ENCODE measurements at regions not wholly inside any gene's neighbourhood (a gene's known extent, or its start where the extent isn't known, plus 50 kb on each side); places are given as distances from the start of the nearest gene placed in this dataset.

GRCh38 chr15:47292638-47293190 lies 424.6 kb upstream of the SEMA6D start:
- no peak for DNase-seq

- peak in 19 of 58 donors; percentile 1 to 34 (median 5) for DNase-seq
Measured at GRCh38 chr15:47293466-47294162, 423.7 kb upstream of the SEMA6D start.

GRCh38 chr15:47294765-47295259 lies 422.5 kb upstream of the SEMA6D start:
- no peak for DNase-seq

- no peak for DNase-seq
Measured at GRCh38 chr15:47296881-47297280, 420.4 kb upstream of the SEMA6D start.

DNA sequence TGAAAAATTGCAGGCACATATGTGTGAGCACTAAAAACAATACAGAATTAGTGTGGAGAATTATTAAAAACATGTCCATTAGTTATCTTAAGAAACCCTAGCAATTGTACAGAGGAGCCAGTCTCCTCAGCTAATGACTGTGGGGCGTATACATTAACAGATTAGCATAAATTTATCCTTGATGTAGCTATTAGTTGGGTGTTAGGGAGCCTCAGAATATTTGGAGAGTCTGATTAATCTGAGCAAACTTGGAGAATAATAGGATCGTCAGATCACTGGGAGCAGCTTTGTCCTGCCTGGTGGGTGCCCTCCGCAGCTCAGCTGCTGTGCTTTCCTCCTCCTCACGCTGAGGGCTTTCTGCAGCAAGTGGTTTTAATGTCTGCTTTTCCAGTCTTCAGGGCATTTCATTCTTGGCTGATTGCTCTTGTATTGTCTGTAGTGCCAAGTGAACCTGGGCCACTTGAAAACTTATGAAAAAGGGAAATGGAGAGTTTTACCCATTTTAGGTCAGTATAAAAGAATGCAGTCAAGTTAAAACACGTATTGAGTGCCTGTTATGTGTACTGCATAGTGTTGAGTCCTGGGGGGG lies 417.4 kb upstream of the SEMA6D start:
- DNase-seq: no peak

GRCh38 chr15:47300596-47300995 lies 416.7 kb upstream of the SEMA6D start:
- DNase-seq: no peak

DNA sequence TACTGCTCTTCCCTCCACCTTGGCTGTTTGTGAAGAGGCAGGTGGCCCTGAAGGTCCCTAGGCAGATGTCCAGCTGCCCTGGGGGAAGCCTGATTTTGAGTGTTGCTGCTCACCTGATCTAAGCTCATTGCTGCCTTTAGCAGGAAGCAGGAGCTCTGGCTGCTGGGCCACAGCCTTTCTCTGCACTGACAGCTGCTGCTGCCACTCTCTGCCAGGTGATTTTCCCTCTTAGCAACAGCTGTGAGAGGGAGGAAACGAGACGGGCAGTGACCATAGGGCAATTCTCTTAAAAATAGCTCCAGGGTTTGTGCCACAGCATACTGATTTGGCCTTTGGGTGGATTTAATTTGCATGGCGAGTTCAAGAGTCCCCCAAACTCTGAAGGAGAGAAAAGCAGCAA lies 415.8 kb upstream of the SEMA6D start:
- DNase-seq: no peak

- no peak for DNase-seq
Measured at GRCh38 chr15:47304656-47305055, 412.6 kb upstream of the SEMA6D start.

DNA sequence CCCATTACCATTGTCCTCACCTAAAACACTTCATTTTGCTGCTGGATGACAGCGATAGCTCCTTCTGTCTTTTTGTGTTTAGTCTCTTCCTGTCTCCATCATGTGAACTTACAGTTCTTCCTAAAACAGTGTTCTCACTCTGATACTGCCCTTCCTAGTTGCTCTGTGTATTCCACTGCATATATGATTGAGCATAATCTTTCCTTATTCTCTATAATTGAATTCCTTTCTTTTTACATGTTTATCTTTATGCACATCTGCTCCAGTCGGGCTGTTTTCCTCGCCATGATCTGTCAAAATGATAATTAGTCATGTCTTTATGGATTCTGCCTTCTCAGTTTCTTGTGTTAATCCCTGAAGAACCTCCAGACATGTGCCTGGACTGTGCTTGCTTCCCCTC lies 405.1 kb upstream of the SEMA6D start:
- no peak for DNase-seq

- no peak for DNase-seq
Measured at GRCh38 chr15:47326410-47327333, 390.6 kb upstream of the SEMA6D start.

- peak in 1 of 58 donors; percentile 3 for DNase-seq
Measured at GRCh38 chr15:47331829-47332393, 385.4 kb upstream of the SEMA6D start.

DNA sequence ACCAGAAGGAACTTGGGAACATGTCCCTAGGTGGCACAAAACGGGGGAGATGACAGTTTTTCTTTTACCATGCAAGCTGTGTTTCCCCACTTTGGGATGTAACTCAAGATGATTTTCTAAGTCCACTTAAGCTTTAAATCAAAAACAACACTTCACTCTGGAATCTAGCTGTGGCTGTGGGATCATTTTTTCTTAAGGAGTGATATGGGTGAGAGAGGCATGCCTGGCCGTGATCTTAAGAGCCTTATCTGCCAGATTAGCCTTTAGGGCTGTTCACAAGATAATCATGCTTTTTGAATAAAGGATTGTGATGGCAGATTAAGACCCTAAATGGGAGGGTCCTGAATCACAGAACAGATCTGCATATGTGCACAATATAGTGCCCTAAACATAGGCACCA lies 384.8 kb upstream of the SEMA6D start:
- no peak for DNase-seq

DNA sequence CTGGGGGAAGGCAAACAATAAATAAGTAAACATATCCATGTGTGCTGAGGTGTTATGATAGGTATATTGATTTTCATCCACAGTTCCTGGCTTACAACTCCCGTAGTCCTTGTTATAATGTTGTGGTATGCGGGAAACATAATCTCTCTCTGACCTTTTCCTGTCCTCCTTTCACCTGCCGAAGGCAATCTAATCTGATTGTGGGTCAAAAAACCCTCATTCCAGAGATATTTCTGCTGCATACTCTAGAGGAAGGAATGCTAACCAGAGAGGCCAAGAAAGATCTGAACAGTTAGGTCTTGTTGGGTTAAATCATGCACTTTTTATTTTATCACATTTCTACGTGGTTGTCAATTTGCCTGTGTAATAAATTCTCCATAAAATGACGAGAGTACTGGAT lies 383.6 kb upstream of the SEMA6D start:
- no peak for DNase-seq

DNA sequence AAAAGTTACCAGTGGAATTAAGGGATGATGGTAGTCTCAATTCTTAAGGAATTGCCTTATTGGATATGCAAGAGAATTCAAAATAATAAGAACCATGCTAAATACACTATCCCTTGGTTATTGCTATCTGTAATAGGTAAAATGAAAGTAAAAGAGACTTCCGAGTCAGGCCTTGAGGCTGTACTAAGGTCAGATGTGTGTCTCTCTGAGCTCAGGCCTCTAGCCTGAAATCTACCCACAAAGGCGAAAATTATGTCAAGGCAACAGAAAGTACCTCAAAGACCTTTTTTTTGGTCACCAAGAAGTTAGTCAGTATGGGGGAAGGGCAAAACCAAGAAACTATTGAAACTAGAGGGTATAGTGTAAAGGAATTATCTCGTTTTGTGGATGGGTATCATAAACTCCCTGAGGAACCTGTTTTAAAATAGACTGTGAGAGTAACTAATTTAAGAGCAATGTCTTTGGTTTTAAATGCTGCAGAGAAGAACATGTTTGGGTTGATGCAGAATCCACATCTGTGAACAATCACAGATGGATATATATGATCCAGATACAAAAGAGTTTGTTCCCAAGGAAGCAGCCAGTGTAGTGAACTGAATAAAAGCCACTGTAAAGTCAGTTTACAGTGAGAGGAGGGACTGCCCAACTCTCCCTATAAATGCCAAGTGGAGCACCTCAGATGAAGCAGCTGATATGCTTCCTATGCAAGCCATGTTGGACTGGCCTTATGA lies 382.3 kb upstream of the SEMA6D start:
- DNase-seq: no peak

GRCh38 chr15:47337106-47337505 lies 380.2 kb upstream of the SEMA6D start:
- no peak for DNase-seq

DNA sequence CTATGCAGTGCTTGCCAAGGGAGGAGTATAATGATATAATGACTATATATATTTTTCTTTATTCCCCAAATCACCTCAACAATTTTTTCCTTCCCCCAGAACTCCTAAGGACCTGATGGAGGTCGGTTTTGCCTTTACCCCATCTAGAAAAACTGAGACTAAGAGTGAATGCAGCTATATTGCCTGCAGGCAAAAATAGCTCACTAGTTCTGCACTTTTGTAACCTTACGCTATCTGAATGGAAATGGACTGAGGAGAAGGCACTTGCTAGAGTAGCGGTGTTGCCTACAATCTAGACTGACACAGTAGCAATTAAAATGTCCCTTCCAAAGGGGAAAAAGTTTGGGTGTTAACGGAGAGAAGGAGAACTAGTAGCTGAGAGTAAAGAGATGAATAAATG lies 379.5 kb upstream of the SEMA6D start:
- DNase-seq: no peak

GRCh38 chr15:47338771-47339170 lies 378.5 kb upstream of the SEMA6D start:
- DNase-seq: no peak

- peak in 1 of 58 donors; percentile 1 for DNase-seq
Measured at GRCh38 chr15:47339800-47340570, 377.3 kb upstream of the SEMA6D start.

DNA sequence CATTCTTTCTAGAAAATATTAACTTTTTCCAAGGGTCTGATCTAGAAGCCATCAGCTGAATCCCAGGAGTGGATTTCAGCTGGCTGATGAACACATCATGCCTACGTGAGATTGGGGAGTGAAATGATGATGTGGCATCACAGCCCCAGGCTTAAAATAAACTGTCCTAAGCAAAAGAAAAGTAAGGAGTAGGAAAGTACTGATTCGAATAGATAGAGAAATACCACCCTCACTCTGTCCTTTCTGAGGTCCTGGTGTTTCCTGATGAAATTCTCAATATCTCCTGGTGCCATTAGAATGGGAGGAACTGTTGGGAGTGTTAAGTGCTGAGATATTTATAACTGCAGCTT lies 376.8 kb upstream of the SEMA6D start:
- no peak for DNase-seq

DNA sequence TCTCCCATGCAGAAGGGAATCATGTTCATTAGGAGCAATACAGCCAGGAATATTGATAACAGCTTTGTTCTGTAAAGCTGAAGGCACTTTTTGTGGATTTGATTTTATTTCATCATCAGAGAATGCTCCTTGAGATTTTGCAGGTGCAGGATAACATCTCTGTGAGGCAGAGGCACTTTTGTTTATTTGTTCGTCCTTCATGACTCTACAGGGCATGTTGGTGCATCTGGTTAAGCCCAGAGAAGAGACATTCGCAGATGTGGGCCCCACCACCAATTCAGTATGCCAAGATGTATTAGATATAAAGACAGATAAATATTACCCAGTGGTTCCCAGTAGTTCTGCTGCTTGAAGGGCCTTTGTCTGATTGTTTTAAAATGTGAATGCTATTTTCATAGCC lies 368.1 kb upstream of the SEMA6D start:
- no peak for DNase-seq

Data from anterior cingulate cortex (tissue), 58 donors.